Tongue (tissue), 1 donor: ENCODE measurements at regions not wholly inside any gene's neighbourhood (a gene's known extent, or its start where the extent isn't known, plus 50 kb on each side); places are given as distances from the start of the nearest gene placed in this dataset.

Source experiments
- DNase-seq: peaks from one replicate; pipeline ENCODE4 v3.0.0-alpha.2; 2015

- DNase-seq: no peak
Observed at GRCh38 chr9:115548609-115549260, 430.8 kb upstream of the TNC start.

GRCh38 chr9:115551396-115551795 is 433.4 kb upstream of the TNC start:
- DNase-seq: peak; percentile 21

- DNase-seq: no peak
Observed at GRCh38 chr9:115553060-115553773, 435.3 kb upstream of the TNC start.

GRCh38 chr9:115556432-115556831 is 438.5 kb upstream of the TNC start:
- DNase-seq: no peak

- no peak for DNase-seq
Observed at GRCh38 chr9:115575147-115575546, 457.2 kb upstream of the TNC start.

- peak; percentile 31 for DNase-seq
Observed at GRCh38 chr9:115585458-115585857, 467.5 kb upstream of the TNC start.

GRCh38 chr9:115587310-115587709 is 469.4 kb upstream of the TNC start:
- no peak for DNase-seq

GRCh38 chr9:115590011-115590410 is 472.1 kb upstream of the TNC start:
- no peak for DNase-seq

GRCh38 chr9:115591584-115591984 is 473.6 kb upstream of the TNC start:
- peak; percentile 90 for DNase-seq

- peak; percentile 76 for DNase-seq
Observed at GRCh38 chr9:115593587-115594091, 475.7 kb upstream of the TNC start.

- no peak for DNase-seq
Observed at GRCh38 chr9:115594557-115594956, 476.6 kb upstream of the TNC start.

- peak; percentile 72 for DNase-seq
Observed at GRCh38 chr9:115596021-115596745, 478.2 kb upstream of the TNC start.

GRCh38 chr9:115596746-115597080 is 478.8 kb upstream of the TNC start:
- DNase-seq: no peak

GRCh38 chr9:115597330-115597895 is 479.5 kb upstream of the TNC start:
- DNase-seq: no peak

- DNase-seq: peak; percentile 63
Observed at GRCh38 chr9:115598751-115599150, 480.8 kb upstream of the TNC start.

GRCh38 chr9:115599898-115600297 is 481.9 kb upstream of the TNC start:
- DNase-seq: no peak

- no peak for DNase-seq
Observed at GRCh38 chr9:115601434-115601833, 483.5 kb upstream of the TNC start.

- DNase-seq: no peak
Observed at GRCh38 chr9:115604831-115605483, 487.0 kb upstream of the TNC start.

- peak; percentile 66 for DNase-seq
Observed at GRCh38 chr9:115606838-115607237, 488.9 kb upstream of the TNC start.

- DNase-seq: no peak
Observed at GRCh38 chr9:115614326-115614999, 496.5 kb upstream of the TNC start.

GRCh38 chr9:115615000-115615401 is 497.0 kb upstream of the TNC start:
- no peak for DNase-seq
